OCI-LY1 (cell line): ENCODE measurements at regions not wholly inside any gene's neighbourhood (a gene's known extent, or its start where the extent isn't known, plus 50 kb on each side); places are given as distances from the start of the nearest gene placed in this dataset.

ENCODE experiments used
- EZH2 ChIP-seq: fragments of 200-600 bp; sonication (generic), shearing (Covaris generic); IDR thresholded peaks from 2 replicates; pipeline ENCODE4 v1.8.0; 2017; ENCODE audit warnings: borderline replicate concordance, mixed run types, mild to moderate bottlenecking, antibody characterized with exemption, low read length, moderate library complexity, mixed read lengths
- TF ChIP-seq, protein P1 (sequence below): fragments of 200-600 bp; sonication (generic), shearing (Covaris generic); IDR thresholded peaks from 2 replicates; pipeline ENCODE4 v1.5.1; 2017; ENCODE audit warnings: mild to moderate bottlenecking, antibody characterized with exemption, low read length, moderate library complexity, mixed read lengths

DNA sequence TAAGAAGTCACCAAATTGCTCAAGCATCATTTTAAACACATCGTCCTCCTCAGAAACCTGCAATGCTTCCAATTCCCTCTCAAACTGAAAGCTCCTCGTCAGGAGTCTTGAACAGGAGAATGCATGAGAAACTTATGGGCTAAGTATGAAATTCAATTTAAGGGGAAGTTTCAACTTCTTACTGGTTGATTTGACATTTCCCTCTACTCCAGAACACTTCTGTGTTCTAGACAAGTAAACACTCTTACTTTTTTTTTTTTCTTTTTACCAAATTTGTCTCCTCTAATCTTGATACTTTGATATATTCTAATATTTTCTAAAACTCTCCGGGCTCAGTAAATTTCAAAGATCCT is 181.7 kb downstream of the RSL24D1 start:
- TF ChIP-seq, protein P1, sequence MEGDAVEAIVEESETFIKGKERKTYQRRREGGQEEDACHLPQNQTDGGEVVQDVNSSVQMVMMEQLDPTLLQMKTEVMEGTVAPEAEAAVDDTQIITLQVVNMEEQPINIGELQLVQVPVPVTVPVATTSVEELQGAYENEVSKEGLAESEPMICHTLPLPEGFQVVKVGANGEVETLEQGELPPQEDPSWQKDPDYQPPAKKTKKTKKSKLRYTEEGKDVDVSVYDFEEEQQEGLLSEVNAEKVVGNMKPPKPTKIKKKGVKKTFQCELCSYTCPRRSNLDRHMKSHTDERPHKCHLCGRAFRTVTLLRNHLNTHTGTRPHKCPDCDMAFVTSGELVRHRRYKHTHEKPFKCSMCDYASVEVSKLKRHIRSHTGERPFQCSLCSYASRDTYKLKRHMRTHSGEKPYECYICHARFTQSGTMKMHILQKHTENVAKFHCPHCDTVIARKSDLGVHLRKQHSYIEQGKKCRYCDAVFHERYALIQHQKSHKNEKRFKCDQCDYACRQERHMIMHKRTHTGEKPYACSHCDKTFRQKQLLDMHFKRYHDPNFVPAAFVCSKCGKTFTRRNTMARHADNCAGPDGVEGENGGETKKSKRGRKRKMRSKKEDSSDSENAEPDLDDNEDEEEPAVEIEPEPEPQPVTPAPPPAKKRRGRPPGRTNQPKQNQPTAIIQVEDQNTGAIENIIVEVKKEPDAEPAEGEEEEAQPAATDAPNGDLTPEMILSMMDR: no peak
- TF ChIP-seq EZH2: no peak
